Heart right ventricle (tissue), 16 donors: ENCODE measurements at regions not wholly inside any gene's neighbourhood (a gene's known extent, or its start where the extent isn't known, plus 50 kb on each side); places are given as distances from the start of the nearest gene placed in this dataset.

Experiments
- ATAC-seq, 8 donors: fragments of 200-7000 bp; cut with Tn5 transposase; one replicate each; pipeline ENCODE4 v1.9.1; 2020; ENCODE audit warnings: mild to moderate bottlenecking in 8 of 8, moderate library complexity in 8 of 8, moderate number of reproducible peaks in 1 of 8
- DNase-seq, 2 donors: peaks; one replicate each; pipeline ENCODE4 v3.0.0-alpha.2; 2020
- H3K27ac ChIP-seq, 10 donors: fragments of 200-600 bp; sonication (generic) in 2 of 10; one replicate each; pipeline versions ENCODE4 v1.5.0 to v1.8.0; 2020 to 2022; ENCODE audit warnings: mild to moderate bottlenecking in 3 of 10
- H3K27me3 ChIP-seq, 7 donors: fragments of 200-600 bp; one replicate each; pipeline ENCODE4 v1.8.0; 2021 to 2022; ENCODE audit warnings: mild to moderate bottlenecking in 2 of 7
- H3K36me3 ChIP-seq, 9 donors: fragments of 200-600 bp; sonication (generic) in 1 of 9; one replicate each; pipeline versions ENCODE4 v1.5.0 to v1.8.0; 2020 to 2022; ENCODE audit warnings: mild to moderate bottlenecking in 2 of 9
- H3K4me1 ChIP-seq, 9 donors: fragments of 200-600 bp; sonication (generic) in 1 of 9; one replicate each; pipeline versions ENCODE4 v1.5.0 to v1.8.0; 2020 to 2022; ENCODE audit warnings: mild to moderate bottlenecking in 4 of 9
- H3K4me3 ChIP-seq, 10 donors: fragments of 200-600 bp; sonication (generic) in 2 of 10; one replicate each; pipeline versions ENCODE4 v1.5.0 to v1.8.0; 2020 to 2022; ENCODE audit warnings: mild to moderate bottlenecking in 7 of 10, moderate library complexity in 2 of 10
- H3K9me3 ChIP-seq, 11 donors: fragments of 200-600 bp in 10 of 11; sonication (generic) in 2 of 11; one replicate each; pipeline versions ENCODE4 v1.5.0 to v1.8.0; 2013 to 2022; ENCODE audit warnings: mild to moderate bottlenecking in 2 of 11, control low read depth in 1 of 11, moderate library complexity in 1 of 11
- WGBS, 2 donors: extraction: QIAGEN DNeasy Blood & Tissue Kit; methylation state at CpG; one replicate each; pipeline ENCODE4 v1.1.7; 2013; ENCODE audit warnings: inconsistent platforms in 1 of 2; 5-methylcytosine and 5-hydroxymethylcytosine counted together
- intact Hi-C, 10 donors: fragments of 100-400 bp; cut with DNase I; formaldehyde crosslinking; loops; one replicate each; pipeline versions ENCODE4 v1.11.1 to v1.14.2; 2022
- TF ChIP-seq, protein P1 (sequence below), 9 donors: fragments of 200-600 bp; sonication (generic) in 2 of 9; IDR thresholded peaks; one replicate each; pipeline versions ENCODE4 v1.5.0 to v1.8.0; 2021 to 2022; ENCODE audit warnings: antibody characterized with exemption in 9 of 9, mild to moderate bottlenecking in 5 of 9, moderate library complexity in 1 of 9
- donor health status: Arrhythmogenic right ventricular cardiomyopathy.
- donor health status: ischemic (EF 13 %, LVEDD 7.1; RV severe dilation, severe dysfunction).
- donor health status: healthy with polysubstance abuse.
- donor health status: DM: no; HTN: yes; CAD: no.
- donor health status: DM: no; HTN: no; CAD: no.
- donor health status: ischemic (EF 25% LVEDD 6.9; RV normal size, moderate dysfunction).
- donor health status: ischemic (EF 25% LVEDD 5.7; RV mildly dilated, moderate dysfunction).
- donor health status: healthy.
- donor health status: DM: yes; HTN: yes; CAD: no.
- donor health status: Ischemic cardiomyopathy.
- donor health status: ischemic (EF 35%, LVEDD 5.7; RV mildly dilated, moderate dysfunction).
- donor health status: nonischemic (EF 11% LVEDD 7.7; RV severe dilation, severe dysfunction).
- donor health status: DM: yes; HTN: yes; CAD: no.
- donor health status: PGD.
- donor health status: ischemic (EF 29% LVEDD 5.4; RV normal size, mild dysfunction).
- donor health status: nonischemic (EF 23%, LVEDD 6.1; RV moderate dilation, normal function).

DNA sequence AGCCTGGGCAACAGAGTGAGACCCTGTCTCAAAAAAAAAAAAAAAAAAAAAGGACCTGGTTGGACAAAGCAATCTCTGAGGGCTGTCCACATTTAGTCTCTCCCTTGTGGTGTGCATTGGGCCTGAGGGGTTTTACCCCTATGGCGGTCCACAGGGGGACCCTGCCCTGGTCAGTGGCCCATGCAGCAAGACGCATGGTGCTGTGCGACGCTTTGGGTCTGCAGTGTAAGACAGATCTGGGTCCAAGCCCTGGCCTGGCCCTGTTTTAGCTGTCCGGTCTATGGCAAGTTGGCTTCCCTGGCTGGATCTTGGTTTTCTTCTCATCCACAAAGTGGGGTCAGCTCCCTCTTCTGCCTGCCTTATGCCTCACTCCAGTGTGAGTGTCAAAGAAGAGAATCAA, 123.2 kb upstream of the NLRP1 start:
- WGBS, 2 donors = 81 to 91% methylated on average over 5 of the region's 5 CpGs
- Histone ChIP-seq H3K27ac (no peak overlapping the region), H3K36me3 (no peaks in the 10 kb centered on the region), H3K27me3 (peaks cover 0 to 62% (median 27%) of the 10 kb centered on the region in 7 donors), H3K9me3 (peaks cover 0 to 17% (median 0%) of the 10 kb centered on the region in 11 donors), H3K4me1 (no peaks in the 10 kb centered on the region), H3K4me3 (no peak overlapping the region)
- TF ChIP-seq, protein P1, sequence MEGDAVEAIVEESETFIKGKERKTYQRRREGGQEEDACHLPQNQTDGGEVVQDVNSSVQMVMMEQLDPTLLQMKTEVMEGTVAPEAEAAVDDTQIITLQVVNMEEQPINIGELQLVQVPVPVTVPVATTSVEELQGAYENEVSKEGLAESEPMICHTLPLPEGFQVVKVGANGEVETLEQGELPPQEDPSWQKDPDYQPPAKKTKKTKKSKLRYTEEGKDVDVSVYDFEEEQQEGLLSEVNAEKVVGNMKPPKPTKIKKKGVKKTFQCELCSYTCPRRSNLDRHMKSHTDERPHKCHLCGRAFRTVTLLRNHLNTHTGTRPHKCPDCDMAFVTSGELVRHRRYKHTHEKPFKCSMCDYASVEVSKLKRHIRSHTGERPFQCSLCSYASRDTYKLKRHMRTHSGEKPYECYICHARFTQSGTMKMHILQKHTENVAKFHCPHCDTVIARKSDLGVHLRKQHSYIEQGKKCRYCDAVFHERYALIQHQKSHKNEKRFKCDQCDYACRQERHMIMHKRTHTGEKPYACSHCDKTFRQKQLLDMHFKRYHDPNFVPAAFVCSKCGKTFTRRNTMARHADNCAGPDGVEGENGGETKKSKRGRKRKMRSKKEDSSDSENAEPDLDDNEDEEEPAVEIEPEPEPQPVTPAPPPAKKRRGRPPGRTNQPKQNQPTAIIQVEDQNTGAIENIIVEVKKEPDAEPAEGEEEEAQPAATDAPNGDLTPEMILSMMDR (IDR thresholded peaks at IDR 0.05) = no peak
- intact Hi-C loops = loop anchor here in 9 of 10 donors (2.0 to 10.0 kb wide), 6 partner anchors 113 to 717 kb away; no protein-coding TSS in a partner anchor
- DNase-seq (no peak), ATAC-seq (no peak)

DNA sequence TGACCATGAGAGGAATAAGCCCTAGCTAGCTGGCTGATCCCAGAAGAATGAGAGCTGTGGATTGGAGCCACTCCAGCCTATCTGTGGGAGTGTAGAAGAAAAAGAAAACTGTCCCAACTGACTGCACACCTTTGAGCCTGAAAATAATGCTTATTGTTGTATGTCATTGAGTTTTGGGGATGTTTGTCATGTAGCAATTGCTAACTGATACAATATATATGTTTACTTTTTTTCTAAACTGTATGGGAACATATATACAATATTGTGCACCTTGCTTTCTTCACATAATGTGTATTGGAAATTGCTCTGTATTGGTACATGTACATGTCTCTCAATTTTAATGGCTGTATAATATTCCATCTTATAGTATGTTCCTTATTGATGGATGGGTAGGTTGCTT, 124.0 kb upstream of the NLRP1 start:
- TF ChIP-seq, protein P1 (IDR thresholded peaks at IDR 0.05) = no peak
- Histone ChIP-seq H3K36me3 (no peaks in the 10 kb centered on the region), H3K27ac (no peak overlapping the region), H3K27me3 (peaks cover 0 to 64% (median 35%) of the 10 kb centered on the region in 7 donors), H3K9me3 (peaks cover 0 to 9% (median 0%) of the 10 kb centered on the region in 11 donors), H3K4me3 (no peak overlapping the region), H3K4me1 (no peaks in the 10 kb centered on the region)
- no peak for ATAC-seq
- intact Hi-C loops = loop anchor here in 8 of 10 donors (5.0 to 10.0 kb wide), 4 partner anchors 114 to 716 kb away; no protein-coding TSS in a partner anchor
- no peak for DNase-seq

DNA sequence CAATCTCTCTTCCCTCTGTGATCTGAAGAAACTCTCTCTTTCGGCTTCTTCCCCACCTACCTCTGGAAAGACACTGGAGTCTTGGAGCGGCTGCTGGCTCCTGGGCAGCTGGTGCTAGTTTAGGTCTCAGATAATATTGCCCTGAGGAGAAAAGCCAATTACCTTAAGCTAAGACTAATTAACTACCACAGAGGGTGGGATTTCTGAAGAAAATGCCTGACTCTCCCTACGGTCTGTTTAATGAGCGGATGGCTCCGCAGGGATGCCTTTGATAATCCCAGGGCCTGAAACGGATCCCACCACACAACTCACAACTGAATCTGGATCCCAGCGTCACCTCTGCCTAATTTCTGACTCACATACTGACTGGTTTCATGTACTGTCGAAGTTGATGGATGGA, 127.0 kb upstream of the NLRP1 start:
- Histone ChIP-seq H3K36me3 (no peaks in the 10 kb centered on the region), H3K9me3 (peaks cover 0 to 8% (median 0%) of the 10 kb centered on the region in 11 donors), H3K27me3 (peaks cover 0 to 79% (median 54%) of the 10 kb centered on the region in 7 donors), H3K27ac (no peak overlapping the region), H3K4me3 (no peak overlapping the region), H3K4me1 (no peaks in the 10 kb centered on the region)
- 41 to 42% methylated on average over 8 of the region's 8 CpGs for WGBS, 2 donors
- DNase-seq = no peak
- intact Hi-C loops = loop anchor here in 1 of 10 donors (10.0 kb wide), 1 partner anchor 703 kb away; no protein-coding TSS in a partner anchor
- ATAC-seq = no peak
- TF ChIP-seq, protein P1 (IDR thresholded peaks at IDR 0.05) = no peak

DNA sequence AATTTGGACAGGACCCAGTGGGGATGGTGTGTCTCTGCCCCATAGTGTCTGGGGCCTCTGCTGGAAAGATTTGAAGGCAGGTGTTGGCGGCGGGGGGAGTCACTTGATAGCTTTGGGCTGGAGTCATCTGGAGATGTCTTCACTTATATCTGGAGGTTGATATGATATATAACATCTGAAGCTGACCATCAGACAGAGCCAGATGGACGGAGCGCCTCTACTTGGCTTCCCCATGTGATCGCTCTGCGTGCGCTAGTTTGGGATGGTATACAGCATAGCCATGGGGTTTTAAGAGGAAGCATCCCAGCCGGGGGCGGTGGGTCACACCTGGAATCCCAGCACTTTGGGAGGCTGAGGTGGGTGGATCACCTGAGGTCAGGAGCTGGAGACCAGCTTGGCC, 130.7 kb upstream of the NLRP1 start:
- DNase-seq (no peak), ATAC-seq (no peak)
- Histone ChIP-seq H3K4me1 (peaks cover 0 to 7% (median 0%) of the 10 kb centered on the region in 9 donors), H3K36me3 (no peaks in the 10 kb centered on the region), H3K27me3 (peaks cover 0 to 82% (median 67%) of the 10 kb centered on the region in 7 donors), H3K9me3 (no peaks in the 10 kb centered on the region), H3K27ac (no peak overlapping the region), H3K4me3 (no peak overlapping the region)
- TF ChIP-seq, protein P1 (IDR thresholded peaks at IDR 0.05) = no peak
- intact Hi-C loops = loop anchor here in 1 of 10 donors (10.0 kb wide), 1 partner anchor 700 kb away; no protein-coding TSS in a partner anchor
- WGBS, 2 donors = 90 to 91% methylated on average over 9 of the region's 9 CpGs
